ENCODE measurements at regions not wholly inside any gene's neighbourhood (a gene's known extent, or its start where the extent isn't known, plus 50 kb on each side); places are given as distances from the start of the nearest gene placed in this dataset.

GRCh38 chr7:11914645-11915044 is 82.6 kb upstream of the THSD7A start:
- no peaks in the 10 kb centered on the region for H3K4me1 Mint-ChIP-seq (ENCODE audit: low read depth)
- no peak for DNase-seq (ENCODE audit: low spot score, unreplicated experiment)

GRCh38 chr7:11923376-11923930 is 91.5 kb upstream of the THSD7A start:
- Mint-ChIP-seq H3K4me3 (ENCODE audit: low read depth) (no peak overlapping the region), H3K27me3 (no peaks in the 10 kb centered on the region), H3K4me1 (ENCODE audit: low read depth) (no peaks in the 10 kb centered on the region), H3K9me3 (ENCODE audit: low read depth) (peaks cover 3% of the 10 kb centered on the region), H3K27ac (no peak overlapping the region), H3K36me3 (ENCODE audit: insufficient read depth) (no peaks in the 10 kb centered on the region)
- DNase-seq (ENCODE audit: low spot score, unreplicated experiment), result no peak
- TF ChIP-seq CTCF (IDR thresholded peaks at IDR 0.05; ENCODE audit: unreplicated experiment), result no peak

More at GRCh38 chr7:11914645-11915044, 82.6 kb upstream of the THSD7A start:
- no peak for TF ChIP-seq CTCF (IDR thresholded peaks at IDR 0.05; ENCODE audit: unreplicated experiment)
- Mint-ChIP-seq H3K9me3 (ENCODE audit: low read depth) (no peaks in the 10 kb centered on the region), H3K4me3 (ENCODE audit: low read depth) (no peak overlapping the region), H3K27me3 (no peaks in the 10 kb centered on the region), H3K27ac (no peak overlapping the region), H3K36me3 (ENCODE audit: insufficient read depth) (no peaks in the 10 kb centered on the region)

- no peaks in the 10 kb centered on the region for H3K9me3 Mint-ChIP-seq (ENCODE audit: low read depth)
- DNase-seq (ENCODE audit: low spot score, unreplicated experiment), result no peak
- H3K4me1 Mint-ChIP-seq (ENCODE audit: low read depth), result no peaks in the 10 kb centered on the region
- no peak overlapping the region for H3K4me3 Mint-ChIP-seq (ENCODE audit: low read depth)
- TF ChIP-seq CTCF (IDR thresholded peaks at IDR 0.05; ENCODE audit: unreplicated experiment), result no peak
- H3K36me3 Mint-ChIP-seq (ENCODE audit: insufficient read depth), result no peaks in the 10 kb centered on the region
- H3K27ac Mint-ChIP-seq, result no peak overlapping the region
- no peaks in the 10 kb centered on the region for H3K27me3 Mint-ChIP-seq
Observed at GRCh38 chr7:11931307-11931706, 99.3 kb upstream of the THSD7A start.

GRCh38 chr7:11934796-11935195 is 102.8 kb upstream of the THSD7A start:
- no peak overlapping the region for H3K4me3 Mint-ChIP-seq (ENCODE audit: low read depth)
- no peaks in the 10 kb centered on the region for H3K27me3 Mint-ChIP-seq
- no peaks in the 10 kb centered on the region for H3K9me3 Mint-ChIP-seq (ENCODE audit: low read depth)
- no peak for TF ChIP-seq CTCF (IDR thresholded peaks at IDR 0.05; ENCODE audit: unreplicated experiment)
- no peaks in the 10 kb centered on the region for H3K36me3 Mint-ChIP-seq (ENCODE audit: insufficient read depth)
- H3K4me1 Mint-ChIP-seq (ENCODE audit: low read depth), result no peaks in the 10 kb centered on the region
- DNase-seq (ENCODE audit: low spot score, unreplicated experiment), result no peak
- no peak overlapping the region for H3K27ac Mint-ChIP-seq

- H3K27me3 Mint-ChIP-seq, result no peaks in the 10 kb centered on the region
Observed at GRCh38 chr7:11935905-11936304, 103.9 kb upstream of the THSD7A start.

More at GRCh38 chr7:11935905-11936304, 103.9 kb upstream of the THSD7A start:
- no peaks in the 10 kb centered on the region for H3K9me3 Mint-ChIP-seq (ENCODE audit: low read depth)
- no peaks in the 10 kb centered on the region for H3K4me1 Mint-ChIP-seq (ENCODE audit: low read depth)
- TF ChIP-seq CTCF (IDR thresholded peaks at IDR 0.05; ENCODE audit: unreplicated experiment), result no peak
- DNase-seq (ENCODE audit: low spot score, unreplicated experiment), result no peak
- H3K4me3 Mint-ChIP-seq (ENCODE audit: low read depth), result no peak overlapping the region
- H3K27ac Mint-ChIP-seq, result no peak overlapping the region
- no peaks in the 10 kb centered on the region for H3K36me3 Mint-ChIP-seq (ENCODE audit: insufficient read depth)
